ENCODE measurements at regions not wholly inside any gene's neighbourhood (a gene's known extent, or its start where the extent isn't known, plus 50 kb on each side); places are given as distances from the start of the nearest gene placed in this dataset.

- TF ChIP-seq, protein P1, sequence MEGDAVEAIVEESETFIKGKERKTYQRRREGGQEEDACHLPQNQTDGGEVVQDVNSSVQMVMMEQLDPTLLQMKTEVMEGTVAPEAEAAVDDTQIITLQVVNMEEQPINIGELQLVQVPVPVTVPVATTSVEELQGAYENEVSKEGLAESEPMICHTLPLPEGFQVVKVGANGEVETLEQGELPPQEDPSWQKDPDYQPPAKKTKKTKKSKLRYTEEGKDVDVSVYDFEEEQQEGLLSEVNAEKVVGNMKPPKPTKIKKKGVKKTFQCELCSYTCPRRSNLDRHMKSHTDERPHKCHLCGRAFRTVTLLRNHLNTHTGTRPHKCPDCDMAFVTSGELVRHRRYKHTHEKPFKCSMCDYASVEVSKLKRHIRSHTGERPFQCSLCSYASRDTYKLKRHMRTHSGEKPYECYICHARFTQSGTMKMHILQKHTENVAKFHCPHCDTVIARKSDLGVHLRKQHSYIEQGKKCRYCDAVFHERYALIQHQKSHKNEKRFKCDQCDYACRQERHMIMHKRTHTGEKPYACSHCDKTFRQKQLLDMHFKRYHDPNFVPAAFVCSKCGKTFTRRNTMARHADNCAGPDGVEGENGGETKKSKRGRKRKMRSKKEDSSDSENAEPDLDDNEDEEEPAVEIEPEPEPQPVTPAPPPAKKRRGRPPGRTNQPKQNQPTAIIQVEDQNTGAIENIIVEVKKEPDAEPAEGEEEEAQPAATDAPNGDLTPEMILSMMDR (IDR thresholded peaks at IDR 0.05; ENCODE audit: unreplicated experiment), result no peak
Observed at GRCh38 chr4:41438931-41439297, 99.0 kb upstream of the LIMCH1 start.

GRCh38 chr4:41442810-41443209 lies 95.1 kb upstream of the LIMCH1 start:
- no peak overlapping the region for H3K4me3 Mint-ChIP-seq (ENCODE audit: unreplicated experiment)
- peaks cover 4% of the 10 kb centered on the region for H3K36me3 Mint-ChIP-seq (ENCODE audit: low read depth, unreplicated experiment)
- peaks cover 14% of the 10 kb centered on the region for H3K4me1 Mint-ChIP-seq (ENCODE audit: unreplicated experiment)
- TF ChIP-seq, protein P1 (IDR thresholded peaks at IDR 0.05; ENCODE audit: unreplicated experiment), result no peak
- DNase-seq (ENCODE audit: low spot score), result no peak
- H3K27me3 Mint-ChIP-seq (ENCODE audit: unreplicated experiment), result no peaks in the 10 kb centered on the region
- H3K9me3 Mint-ChIP-seq (ENCODE audit: unreplicated experiment), result no peaks in the 10 kb centered on the region
- H3K27ac Mint-ChIP-seq (ENCODE audit: unreplicated experiment), result no peak overlapping the region

More at GRCh38 chr4:41438931-41439297, 99.0 kb upstream of the LIMCH1 start:
- peaks cover 32% of the 10 kb centered on the region for H3K4me1 Mint-ChIP-seq (ENCODE audit: unreplicated experiment)
- no peak for DNase-seq (ENCODE audit: low spot score)
- H3K4me3 Mint-ChIP-seq (ENCODE audit: unreplicated experiment), result peak overlapping the region; percentile 12
- peaks cover 14% of the 10 kb centered on the region for H3K36me3 Mint-ChIP-seq (ENCODE audit: low read depth, unreplicated experiment)
- H3K27ac Mint-ChIP-seq (ENCODE audit: unreplicated experiment), result no peak overlapping the region
- H3K9me3 Mint-ChIP-seq (ENCODE audit: unreplicated experiment), result no peaks in the 10 kb centered on the region
- H3K27me3 Mint-ChIP-seq (ENCODE audit: unreplicated experiment), result peaks cover 3% of the 10 kb centered on the region

GRCh38 chr4:41443340-41444079 lies 94.4 kb upstream of the LIMCH1 start:
- H3K9me3 Mint-ChIP-seq (ENCODE audit: unreplicated experiment), result no peaks in the 10 kb centered on the region
- no peaks in the 10 kb centered on the region for H3K27me3 Mint-ChIP-seq (ENCODE audit: unreplicated experiment)

DNA sequence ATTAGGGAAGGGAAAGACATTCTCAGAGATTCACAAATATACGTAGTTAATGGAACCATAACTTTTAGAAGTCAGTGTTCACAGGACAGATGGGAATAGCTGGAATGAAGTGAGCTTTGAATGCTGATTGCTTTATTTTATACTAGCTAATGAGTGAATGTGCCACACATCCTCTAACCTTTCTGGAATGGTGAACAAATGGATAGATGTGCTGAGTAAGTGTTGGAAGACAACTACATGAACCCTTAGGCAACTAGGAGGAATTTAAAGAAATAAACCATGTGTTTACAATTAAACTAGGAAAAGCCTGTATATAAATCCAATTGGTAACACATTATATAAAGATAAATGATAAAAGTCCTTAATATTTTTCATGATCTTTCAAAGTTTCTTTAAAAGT lies 91.6 kb upstream of the LIMCH1 start:
- DNase-seq (ENCODE audit: low spot score), result no peak
- Mint-ChIP-seq H3K4me1 (ENCODE audit: unreplicated experiment) (peaks cover 5% of the 10 kb centered on the region), H3K9me3 (ENCODE audit: unreplicated experiment) (peaks cover 4% of the 10 kb centered on the region)

More at GRCh38 chr4:41443340-41444079, 94.4 kb upstream of the LIMCH1 start:
- Mint-ChIP-seq H3K4me1 (ENCODE audit: unreplicated experiment) (peaks cover 12% of the 10 kb centered on the region), H3K4me3 (ENCODE audit: unreplicated experiment) (no peak overlapping the region), H3K36me3 (ENCODE audit: low read depth, unreplicated experiment) (peaks cover 4% of the 10 kb centered on the region), H3K27ac (ENCODE audit: unreplicated experiment) (no peak overlapping the region)
- no peak for DNase-seq (ENCODE audit: low spot score)
- TF ChIP-seq, protein P1 (IDR thresholded peaks at IDR 0.05; ENCODE audit: unreplicated experiment), result no peak

More for the DNA sequence above, 91.6 kb upstream of the LIMCH1 start:
- H3K27me3 Mint-ChIP-seq (ENCODE audit: unreplicated experiment), result no peaks in the 10 kb centered on the region
- H3K36me3 Mint-ChIP-seq (ENCODE audit: low read depth, unreplicated experiment), result peaks cover 3% of the 10 kb centered on the region
- no peak overlapping the region for H3K27ac Mint-ChIP-seq (ENCODE audit: unreplicated experiment)
- no peak overlapping the region for H3K4me3 Mint-ChIP-seq (ENCODE audit: unreplicated experiment)
- TF ChIP-seq, protein P1 (IDR thresholded peaks at IDR 0.05; ENCODE audit: unreplicated experiment), result no peak
